Left ventricle myocardium inferior (tissue), 1 donor: ENCODE measurements at regions not wholly inside any gene's neighbourhood (a gene's known extent, or its start where the extent isn't known, plus 50 kb on each side); places are given as distances from the start of the nearest gene placed in this dataset.

Experiments used
- DNase-seq: peaks from one replicate; pipeline ENCODE4 v3.0.0-alpha.2; 2020
- H3K27ac ChIP-seq: fragments of 200-600 bp; replicated peaks from 2 replicates; pipeline ENCODE4 v1.8.0; 2021
- H3K27me3 ChIP-seq: fragments of 200-600 bp; 2 replicates; pipeline ENCODE4 v1.8.0; 2021; ENCODE audit warnings: low read depth
- H3K36me3 ChIP-seq: fragments of 200-600 bp; 2 replicates; pipeline ENCODE4 v1.8.0; 2021
- H3K4me1 ChIP-seq: fragments of 200-600 bp; 2 replicates; pipeline ENCODE4 v1.8.0; 2021
- H3K4me3 ChIP-seq: fragments of 200-600 bp; 2 replicates; pipeline ENCODE4 v1.8.0; 2021; ENCODE audit warnings: mild to moderate bottlenecking, moderate library complexity
- H3K9me3 ChIP-seq: fragments of 200-600 bp; replicated peaks from 2 replicates; pipeline ENCODE4 v1.8.0; 2021
- intact Hi-C: fragments of 100-400 bp; cut with micrococcal nuclease; formaldehyde crosslinking; loops from one replicate; pipeline ENCODE4 v1.11.0; 2022
- TF ChIP-seq, protein P1 (sequence below): fragments of 200-600 bp; IDR thresholded peaks from 2 replicates; pipeline ENCODE4 v1.8.0; 2021; ENCODE audit warnings: antibody characterized with exemption, mild to moderate bottlenecking, borderline replicate concordance
- donor health status: DM: no; HTN: yes; CAD: no; lungs with severe emphysema.

DNA sequence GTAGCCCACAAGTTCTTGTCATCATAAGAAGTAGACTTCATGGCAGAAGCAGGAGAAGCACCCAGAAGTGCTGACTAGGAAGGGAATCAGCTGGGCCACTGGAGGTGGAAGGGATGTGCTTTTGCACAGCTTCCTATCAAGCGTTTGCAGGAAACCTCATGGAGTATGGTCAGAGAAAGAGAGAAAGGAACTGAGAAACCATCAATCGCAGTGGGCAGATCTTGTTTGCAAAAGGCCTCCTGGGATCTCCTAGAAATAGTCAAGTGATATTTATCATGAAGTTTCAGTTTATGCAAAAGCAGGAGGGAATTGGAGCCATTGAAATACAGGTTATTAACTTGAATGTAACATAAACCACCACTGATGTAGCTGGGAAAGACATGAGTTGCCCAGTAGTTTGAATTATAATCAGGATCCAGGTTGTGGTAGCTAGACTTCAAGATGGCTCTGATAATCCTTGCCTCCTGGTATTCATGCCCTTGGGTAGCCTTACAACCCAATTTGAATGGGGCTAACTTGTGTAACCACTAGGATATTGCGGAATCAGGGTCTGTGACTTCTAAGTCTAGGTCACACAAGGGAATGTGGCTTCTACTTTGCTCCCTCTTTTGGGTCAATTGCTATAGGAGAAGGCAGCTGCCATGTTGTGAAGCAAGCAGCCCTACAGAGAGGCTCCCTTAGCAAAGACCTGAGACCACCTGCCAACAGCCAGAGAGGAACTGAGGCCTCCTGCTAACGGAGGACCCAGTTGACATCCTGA, 69.8 kb upstream of the TCF4 start:
- H3K9me3 ChIP-seq, result no peaks in the 10 kb centered on the region
- H3K4me3 ChIP-seq, result no peak overlapping the region
- no peaks in the 10 kb centered on the region for H3K4me1 ChIP-seq
- H3K27me3 ChIP-seq, result no peaks in the 10 kb centered on the region
- intact Hi-C loops, result no loop called here
- no peaks in the 10 kb centered on the region for H3K36me3 ChIP-seq
- no peak overlapping the region for H3K27ac ChIP-seq
- no peak for DNase-seq
- TF ChIP-seq, protein P1, sequence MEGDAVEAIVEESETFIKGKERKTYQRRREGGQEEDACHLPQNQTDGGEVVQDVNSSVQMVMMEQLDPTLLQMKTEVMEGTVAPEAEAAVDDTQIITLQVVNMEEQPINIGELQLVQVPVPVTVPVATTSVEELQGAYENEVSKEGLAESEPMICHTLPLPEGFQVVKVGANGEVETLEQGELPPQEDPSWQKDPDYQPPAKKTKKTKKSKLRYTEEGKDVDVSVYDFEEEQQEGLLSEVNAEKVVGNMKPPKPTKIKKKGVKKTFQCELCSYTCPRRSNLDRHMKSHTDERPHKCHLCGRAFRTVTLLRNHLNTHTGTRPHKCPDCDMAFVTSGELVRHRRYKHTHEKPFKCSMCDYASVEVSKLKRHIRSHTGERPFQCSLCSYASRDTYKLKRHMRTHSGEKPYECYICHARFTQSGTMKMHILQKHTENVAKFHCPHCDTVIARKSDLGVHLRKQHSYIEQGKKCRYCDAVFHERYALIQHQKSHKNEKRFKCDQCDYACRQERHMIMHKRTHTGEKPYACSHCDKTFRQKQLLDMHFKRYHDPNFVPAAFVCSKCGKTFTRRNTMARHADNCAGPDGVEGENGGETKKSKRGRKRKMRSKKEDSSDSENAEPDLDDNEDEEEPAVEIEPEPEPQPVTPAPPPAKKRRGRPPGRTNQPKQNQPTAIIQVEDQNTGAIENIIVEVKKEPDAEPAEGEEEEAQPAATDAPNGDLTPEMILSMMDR, result no peak

DNA sequence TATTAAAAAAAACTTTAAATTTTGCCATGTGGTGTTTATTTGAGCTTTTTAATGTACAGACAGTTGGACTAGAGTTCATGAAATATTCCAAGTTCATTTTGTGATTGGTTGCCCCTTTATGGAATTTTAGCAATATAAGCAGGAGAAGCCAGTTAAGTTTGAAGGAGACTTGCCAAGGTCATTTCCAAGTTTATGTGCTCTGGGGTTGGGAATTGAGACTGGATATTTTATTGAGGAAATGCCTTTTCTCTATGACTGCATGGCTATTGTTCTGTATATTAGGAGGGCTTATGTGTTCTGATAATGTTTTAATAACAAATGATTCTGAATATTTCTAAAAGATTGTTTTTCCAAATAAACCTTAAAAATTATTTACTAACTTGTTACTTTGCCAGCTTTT, 67.0 kb upstream of the TCF4 start:
- no peak for DNase-seq
- TF ChIP-seq, protein P1, result no peak
- intact Hi-C loops, result no loop called here
- Histone ChIP-seq H3K36me3 (no peaks in the 10 kb centered on the region), H3K27ac (no peak overlapping the region), H3K27me3 (no peaks in the 10 kb centered on the region), H3K9me3 (no peaks in the 10 kb centered on the region), H3K4me1 (no peaks in the 10 kb centered on the region), H3K4me3 (no peak overlapping the region)

GRCh38 chr18:55651236-55651635, 63.2 kb upstream of the TCF4 start:
- TF ChIP-seq, protein P1, result no peak
- H3K27me3 ChIP-seq, result no peaks in the 10 kb centered on the region
- intact Hi-C loops, result no loop called here
- no peak overlapping the region for H3K27ac ChIP-seq
- H3K4me1 ChIP-seq, result no peaks in the 10 kb centered on the region
- no peak overlapping the region for H3K4me3 ChIP-seq
- H3K36me3 ChIP-seq, result no peaks in the 10 kb centered on the region
- no peak for DNase-seq
- no peaks in the 10 kb centered on the region for H3K9me3 ChIP-seq

GRCh38 chr18:55650363-55650870, 62.4 kb upstream of the TCF4 start:
- Histone ChIP-seq H3K4me3 (no peak overlapping the region), H3K27me3 (no peaks in the 10 kb centered on the region), H3K27ac (no peak overlapping the region), H3K36me3 (no peaks in the 10 kb centered on the region), H3K9me3 (no peaks in the 10 kb centered on the region), H3K4me1 (no peaks in the 10 kb centered on the region)
- DNase-seq, result no peak
- intact Hi-C loops, result no loop called here
- TF ChIP-seq, protein P1, result no peak

- Histone ChIP-seq H3K9me3 (peaks cover 11% of the 10 kb centered on the region), H3K36me3 (no peaks in the 10 kb centered on the region), H3K27me3 (no peaks in the 10 kb centered on the region), H3K4me3 (no peak overlapping the region), H3K4me1 (no peaks in the 10 kb centered on the region), H3K27ac (no peak overlapping the region)
- intact Hi-C loops, result loop anchor here (10.0 kb wide), 1 partner anchor 47 kb away; no protein-coding TSS in a partner anchor
- TF ChIP-seq, protein P1, result no peak
- DNase-seq, result no peak
These were observed 59.3 kb upstream of the TCF4 start for GRCh38 chr18:55647331-55647730.
